Kidney epithelial cell (primary cell): ENCODE measurements at regions not wholly inside any gene's neighbourhood (a gene's known extent, or its start where the extent isn't known, plus 50 kb on each side); places are given as distances from the start of the nearest gene placed in this dataset.
"Not testable (repeated sequence)": the region's sequence is repeated elsewhere in the genome, so short reads cannot be mapped to it uniquely, and the experiment has no call there.

Source experiments
- DNase-seq: peaks from one replicate; pipeline ENCODE4 v3.0.0-alpha.2; 2010; ENCODE audit warnings: low read depth
- H3K27me3 ChIP-seq: 2 replicates; pipeline ENCODE4 v1.6.0; 2011; ENCODE audit warnings: low read length; ENCODE audit not compliant: control insufficient read depth, insufficient read depth
- H3K36me3 ChIP-seq: 2 replicates; pipeline ENCODE4 v1.5.1; 2011; ENCODE audit warnings: low read length; ENCODE audit not compliant: control insufficient read depth, insufficient read depth
- H3K4me3 ChIP-seq: 2 replicates; pipeline ENCODE4 v1.5.1; 2011; ENCODE audit warnings: low read depth, mild to moderate bottlenecking, control low read depth, low read length
- CTCF ChIP-seq: IDR thresholded peaks from 2 replicates; pipeline ENCODE4 v1.5.1; 2011; ENCODE audit warnings: mild to moderate bottlenecking, moderate library complexity, low read length, control low read depth, inconsistent platforms; ENCODE audit not compliant: insufficient read depth, poor library complexity, severe bottlenecking

GRCh38 chr1:8155528-8156186, 129.5 kb upstream of the ERRFI1 start:
- no peak for TF ChIP-seq CTCF
- no peak overlapping the region for H3K4me3 ChIP-seq
- no peaks in the 10 kb centered on the region for H3K36me3 ChIP-seq
- H3K27me3 ChIP-seq: no peaks in the 10 kb centered on the region
- no peak for DNase-seq

DNA sequence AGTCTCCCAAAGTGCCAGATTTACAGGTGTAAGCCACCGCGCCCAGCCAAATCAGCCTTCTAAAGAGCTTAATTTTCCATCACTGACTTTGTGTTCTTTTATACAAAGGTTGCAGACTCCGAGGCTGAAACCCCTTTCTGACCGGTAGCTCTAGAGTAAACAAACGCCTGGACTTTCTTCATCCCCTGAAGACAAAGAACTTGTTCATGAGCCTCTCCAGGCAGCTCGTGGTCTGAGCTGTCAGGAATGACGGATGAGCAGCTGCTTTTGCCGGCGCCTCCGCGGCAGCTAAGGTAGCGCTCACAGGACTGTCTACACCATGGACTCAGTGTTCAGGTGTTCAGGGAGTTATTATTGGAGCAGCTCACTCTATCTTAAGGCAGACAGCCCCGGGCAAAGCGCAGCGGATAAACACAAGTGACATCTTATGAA, 128.5 kb upstream of the ERRFI1 start:
- no peak overlapping the region for H3K4me3 ChIP-seq
- no peak for TF ChIP-seq CTCF
- peak; percentile 61 for DNase-seq

DNA sequence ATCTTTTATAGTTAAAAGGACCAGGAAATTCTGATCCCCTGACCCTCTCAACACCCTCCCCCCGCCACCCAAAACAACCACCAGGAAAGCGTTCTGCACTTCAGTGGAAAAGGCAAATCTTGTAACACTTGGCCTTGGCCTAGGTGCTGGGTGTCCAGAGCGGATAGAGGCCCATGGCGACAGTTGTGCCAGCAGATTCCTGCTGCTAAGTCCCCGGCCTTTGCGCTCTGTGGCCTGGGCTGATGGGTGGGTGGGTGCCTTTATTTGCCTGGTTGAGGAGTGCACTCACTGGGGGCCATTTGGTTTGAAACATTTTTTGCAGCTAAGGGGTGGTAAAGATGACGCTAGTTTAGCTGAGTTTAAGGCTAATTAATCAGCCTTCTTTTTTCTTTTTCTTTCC, 127.9 kb upstream of the ERRFI1 start:
- Histone ChIP-seq H3K4me3 (no peak overlapping the region), H3K36me3 (no peaks in the 10 kb centered on the region), H3K27me3 (no peaks in the 10 kb centered on the region)
- no peak for DNase-seq
- TF ChIP-seq CTCF: no peak

More for the DNA sequence above, 128.5 kb upstream of the ERRFI1 start:
- H3K36me3 ChIP-seq: no peaks in the 10 kb centered on the region
- H3K27me3 ChIP-seq: no peaks in the 10 kb centered on the region

- H3K4me3 ChIP-seq: no peak overlapping the region
- DNase-seq: no peak
- H3K36me3 ChIP-seq: no peaks in the 10 kb centered on the region
- TF ChIP-seq CTCF: no peak
- no peaks in the 10 kb centered on the region for H3K27me3 ChIP-seq
These were observed 126.9 kb upstream of the ERRFI1 start for GRCh38 chr1:8152731-8153702.

DNA sequence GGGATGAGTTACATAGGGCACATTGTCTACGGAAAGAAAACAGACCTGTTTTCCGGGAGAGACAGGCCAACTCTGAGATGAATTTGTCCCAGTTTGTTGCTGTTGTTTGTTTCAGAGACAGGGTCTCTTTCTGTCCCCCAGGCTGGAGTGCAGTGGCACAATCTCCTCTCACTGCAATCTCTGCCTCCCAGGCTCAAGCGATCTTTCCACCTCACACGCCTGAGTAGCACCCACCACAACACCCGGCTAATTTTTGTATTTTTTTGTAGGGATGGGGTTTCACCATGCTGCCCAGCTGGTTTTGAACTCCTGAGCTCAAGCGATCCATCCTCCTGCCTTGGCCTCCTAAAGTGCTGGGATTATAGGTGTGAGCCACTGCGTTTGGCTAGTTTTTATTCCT, 125.5 kb upstream of the ERRFI1 start:
- DNase-seq: no peak
- no peak for TF ChIP-seq CTCF
- Histone ChIP-seq H3K27me3 (no peaks in the 10 kb centered on the region), H3K4me3 (no peak overlapping the region), H3K36me3 (no peaks in the 10 kb centered on the region)

DNA sequence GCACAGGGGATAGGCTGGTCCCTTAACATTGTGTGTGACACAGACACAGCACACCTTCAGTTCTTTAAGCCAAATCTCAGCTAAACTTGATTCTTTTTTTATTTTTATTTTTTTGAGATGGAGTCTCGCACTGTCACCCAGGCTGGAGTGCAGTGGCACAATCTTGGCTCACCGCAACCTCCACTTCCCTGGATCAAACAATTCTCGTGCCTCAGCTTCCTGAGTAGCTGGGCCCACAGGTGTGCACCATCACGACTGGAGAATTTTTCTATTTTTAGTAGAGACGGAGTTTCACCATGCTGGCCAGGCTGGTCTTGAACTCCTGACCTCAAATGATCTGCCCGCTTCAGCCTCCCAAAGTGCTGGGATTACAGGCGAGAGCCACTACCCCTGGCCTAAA, 123.6 kb upstream of the ERRFI1 start:
- H3K4me3 ChIP-seq, H3K36me3 ChIP-seq, H3K27me3 ChIP-seq, DNase-seq: not testable (repeated sequence)
